Trophoblast cell (in vitro differentiated cells and primary cell): ENCODE measurements at regions not wholly inside any gene's neighbourhood (a gene's known extent, or its start where the extent isn't known, plus 50 kb on each side); places are given as distances from the start of the nearest gene placed in this dataset.

Source experiments
- DNase-seq, 2 donors: peaks; one replicate each; pipeline ENCODE4 v3.0.0-alpha.2; 2016
- H2AFZ ChIP-seq: 2 replicates; pipeline ENCODE4 v1.6.1; 2013; ENCODE audit warnings: low read length, moderate library complexity, mild to moderate bottlenecking; ENCODE audit not compliant: insufficient read depth, poor library complexity
- H2AK5ac ChIP-seq: 2 replicates; pipeline ENCODE4 v1.6.1; 2013; ENCODE audit warnings: mild to moderate bottlenecking, low read length
- H2BK120ac ChIP-seq: 2 replicates; pipeline ENCODE4 v1.6.1; 2013; ENCODE audit warnings: low read length, mild to moderate bottlenecking, moderate library complexity; ENCODE audit not compliant: insufficient read depth, poor library complexity
- H2BK12ac ChIP-seq: 2 replicates; pipeline ENCODE4 v1.6.1; 2013; ENCODE audit warnings: mild to moderate bottlenecking, low read length, moderate library complexity
- H2BK5ac ChIP-seq: 2 replicates; pipeline ENCODE4 v1.6.1; 2013; ENCODE audit warnings: low read length, low read depth, moderate library complexity, mild to moderate bottlenecking; ENCODE audit not compliant: poor library complexity
- H3K14ac ChIP-seq: 2 replicates; pipeline ENCODE4 v1.6.1; 2013; ENCODE audit warnings: mild to moderate bottlenecking, low read length
- H3K18ac ChIP-seq: 2 replicates; pipeline ENCODE4 v1.6.1; 2013; ENCODE audit warnings: mild to moderate bottlenecking, low read length
- H3K23ac ChIP-seq: 2 replicates; pipeline ENCODE4 v1.6.1; 2013; ENCODE audit warnings: low read length
- H3K27ac ChIP-seq: 2 replicates; pipeline ENCODE4 v1.5.1; 2013; ENCODE audit warnings: low read depth, mild to moderate bottlenecking, inconsistent platforms, low read length, moderate library complexity
- H3K27me3 ChIP-seq: 2 replicates; pipeline ENCODE4 v1.6.1; 2013; ENCODE audit warnings: inconsistent platforms, mild to moderate bottlenecking, low read length, moderate library complexity; ENCODE audit not compliant: insufficient read depth
- H3K36me3 ChIP-seq, 2 experiments: 1 replicate in 1 of 2; 2 replicates in 1 of 2; pipeline ENCODE4 v1.6.1; 2013; ENCODE audit warnings: low read length in 2 of 2, mild to moderate bottlenecking in 2 of 2, moderate library complexity in 1 of 2; ENCODE audit not compliant: insufficient read depth in 2 of 2, control insufficient read depth in 1 of 2
- H3K4ac ChIP-seq: 2 replicates; pipeline ENCODE4 v1.6.1; 2013; ENCODE audit warnings: low read depth, mild to moderate bottlenecking, low read length, moderate library complexity
- H3K4me1 ChIP-seq, 2 experiments: 1 replicate in 1 of 2; 2 replicates in 1 of 2; pipeline ENCODE4 v1.6.1; 2013; ENCODE audit warnings: low read length in 2 of 2, mild to moderate bottlenecking in 2 of 2, moderate library complexity in 1 of 2; ENCODE audit not compliant: insufficient read depth in 2 of 2, control insufficient read depth in 1 of 2
- H3K4me2 ChIP-seq: 2 replicates; pipeline ENCODE4 v1.6.1; 2013; ENCODE audit warnings: inconsistent platforms, mild to moderate bottlenecking, low read length, moderate library complexity
- H3K4me3 ChIP-seq: 2 replicates; pipeline ENCODE4 v1.5.1; 2013; ENCODE audit warnings: mild to moderate bottlenecking, low read depth, low read length, inconsistent platforms
- H3K79me1 ChIP-seq: one replicate; pipeline ENCODE4 v1.6.1; 2013; ENCODE audit warnings: low read length
- H3K79me2 ChIP-seq: 2 replicates; pipeline ENCODE4 v1.6.1; 2013; ENCODE audit warnings: low read length, mild to moderate bottlenecking; ENCODE audit not compliant: control insufficient read depth, insufficient read depth, poor library complexity
- H3K9ac ChIP-seq: 2 replicates; pipeline ENCODE4 v1.6.1; 2013; ENCODE audit warnings: mild to moderate bottlenecking, low read length
- H3K9me3 ChIP-seq: 2 replicates; pipeline ENCODE4 v1.6.1; 2013; ENCODE audit warnings: low read depth, mild to moderate bottlenecking, control low read depth, inconsistent platforms, low read length; ENCODE audit not compliant: insufficient read depth
- H4K12ac ChIP-seq: 2 replicates; pipeline ENCODE4 v1.6.1; 2013; ENCODE audit warnings: low read depth, mild to moderate bottlenecking, low read length, moderate library complexity
- H4K8ac ChIP-seq: 2 replicates; pipeline ENCODE4 v1.6.1; 2013; ENCODE audit warnings: low read depth, mild to moderate bottlenecking, low read length, moderate library complexity
- H4K91ac ChIP-seq: one replicate; pipeline ENCODE4 v1.6.1; 2013; ENCODE audit warnings: low read depth, mild to moderate bottlenecking, low read length, moderate library complexity
- WGBS: extraction: QIAGEN DNeasy Blood & Tissue Kit; methylation state at CpG from one replicate; pipeline ENCODE4 v1.1.7; 2013; ENCODE audit warnings: missing lambda C conversion rate; ENCODE audit not compliant: insufficient read length, insufficient coverage; ENCODE audit errors: extremely low coverage; 5-methylcytosine and 5-hydroxymethylcytosine counted together

- no peak overlapping the region for H4K91ac ChIP-seq
- H3K27ac ChIP-seq, result no peak overlapping the region
- H4K8ac ChIP-seq, result no peak overlapping the region
- no peaks in the 10 kb centered on the region for H3K79me1 ChIP-seq
- no peak overlapping the region for H2BK120ac ChIP-seq
- no CpG with 5 or more reads among the region's 1 CpG for WGBS
- H3K4me2 ChIP-seq, result no peak overlapping the region
- DNase-seq, result no peak
- peaks cover 2% of the 10 kb centered on the region for H3K9me3 ChIP-seq
- no peak overlapping the region for H3K14ac ChIP-seq
- H2AK5ac ChIP-seq, result no peak overlapping the region
- no peak overlapping the region for H3K23ac ChIP-seq
- no peaks in the 10 kb centered on the region for H3K27me3 ChIP-seq
- no peaks in the 10 kb centered on the region for H3K36me3 ChIP-seq
- H2BK12ac ChIP-seq, result no peak overlapping the region
- H3K4me1 ChIP-seq, result no peaks in the 10 kb centered on the region
- no peak overlapping the region for H4K12ac ChIP-seq
- H3K79me2 ChIP-seq, result no peaks in the 10 kb centered on the region
- H3K4me3 ChIP-seq, result no peak overlapping the region
- no peak overlapping the region for H2AFZ ChIP-seq
- H3K9ac ChIP-seq, result no peak overlapping the region
- H2BK5ac ChIP-seq, result no peak overlapping the region
- no peak overlapping the region for H3K4ac ChIP-seq
- no peak overlapping the region for H3K18ac ChIP-seq
Measured at GRCh38 chr7:50190776-50191175, 97.7 kb upstream of the ZPBP start.

- Histone ChIP-seq H2BK120ac (no peak overlapping the region), H3K4me2 (no peak overlapping the region), H3K23ac (no peak overlapping the region), H3K27me3 (no peaks in the 10 kb centered on the region), H2BK5ac (no peak overlapping the region), H3K79me1 (no peaks in the 10 kb centered on the region), H3K36me3 (no peaks in the 10 kb centered on the region), H3K9ac (no peak overlapping the region), H4K12ac (no peak overlapping the region), H3K9me3 (peaks cover 1% of the 10 kb centered on the region), H3K4me1 (no peaks in the 10 kb centered on the region), H2BK12ac (no peak overlapping the region), H3K4me3 (no peak overlapping the region), H3K79me2 (no peaks in the 10 kb centered on the region), H2AFZ (no peak overlapping the region), H3K27ac (no peak overlapping the region), H3K14ac (no peak overlapping the region), H2AK5ac (no peak overlapping the region), H3K4ac (no peak overlapping the region), H4K91ac (no peak overlapping the region), H3K18ac (no peak overlapping the region), H4K8ac (no peak overlapping the region)
- DNase-seq, result no peak
- no CpG with 5 or more reads among the region's 2 CpGs for WGBS
Measured at GRCh38 chr7:50189371-50189770, 96.3 kb upstream of the ZPBP start.

GRCh38 chr7:50185951-50186682, 93.1 kb upstream of the ZPBP start:
- Histone ChIP-seq H3K23ac (no peak overlapping the region), H3K79me2 (no peaks in the 10 kb centered on the region), H3K4me1 (no peaks in the 10 kb centered on the region), H3K79me1 (no peaks in the 10 kb centered on the region), H3K18ac (no peak overlapping the region), H3K9ac (no peak overlapping the region), H3K4ac (no peak overlapping the region), H3K9me3 (peaks cover 1% of the 10 kb centered on the region), H3K4me2 (no peak overlapping the region), H4K8ac (no peak overlapping the region), H3K27ac (no peak overlapping the region), H2BK120ac (no peak overlapping the region), H3K14ac (no peak overlapping the region), H3K36me3 (no peaks in the 10 kb centered on the region), H2AFZ (no peak overlapping the region), H3K27me3 (no peaks in the 10 kb centered on the region), H4K12ac (no peak overlapping the region), H4K91ac (no peak overlapping the region), H3K4me3 (no peak overlapping the region), H2BK5ac (no peak overlapping the region), H2AK5ac (no peak overlapping the region), H2BK12ac (no peak overlapping the region)
- no peak for DNase-seq
- no CpG with 5 or more reads among the region's 8 CpGs for WGBS

GRCh38 chr7:50185208-50185607, 92.2 kb upstream of the ZPBP start:
- H4K8ac ChIP-seq, result no peak overlapping the region
- H3K9me3 ChIP-seq, result peaks cover 1% of the 10 kb centered on the region
- H3K27ac ChIP-seq, result no peak overlapping the region
- H3K4ac ChIP-seq, result no peak overlapping the region
- H3K79me2 ChIP-seq, result no peaks in the 10 kb centered on the region
- H3K4me2 ChIP-seq, result no peak overlapping the region
- no peak for DNase-seq
- no peaks in the 10 kb centered on the region for H3K36me3 ChIP-seq
- H3K9ac ChIP-seq, result no peak overlapping the region
- no peak overlapping the region for H2AK5ac ChIP-seq
- no peak overlapping the region for H3K4me3 ChIP-seq
- H2BK120ac ChIP-seq, result no peak overlapping the region
- H2BK12ac ChIP-seq, result no peak overlapping the region
- H4K12ac ChIP-seq, result no peak overlapping the region
- H3K79me1 ChIP-seq, result no peaks in the 10 kb centered on the region
- no CpG with 5 or more reads among the region's 4 CpGs for WGBS
- no peak overlapping the region for H2AFZ ChIP-seq
- no peak overlapping the region for H3K14ac ChIP-seq
- H3K4me1 ChIP-seq, result no peaks in the 10 kb centered on the region
- H4K91ac ChIP-seq, result no peak overlapping the region
- H3K23ac ChIP-seq, result no peak overlapping the region
- no peak overlapping the region for H3K18ac ChIP-seq
- no peak overlapping the region for H2BK5ac ChIP-seq
- H3K27me3 ChIP-seq, result no peaks in the 10 kb centered on the region
